Endodermal cell (in vitro differentiated cells): ENCODE measurements at regions not wholly inside any gene's neighbourhood (a gene's known extent, or its start where the extent isn't known, plus 50 kb on each side); places are given as distances from the start of the nearest gene placed in this dataset.

Experiments used
- DNase-seq: peaks from one replicate; pipeline ENCODE4 v3.0.0-alpha.2; 2017
- H3K27ac ChIP-seq: 2 replicates; pipeline ENCODE4 v1.5.1; 2013; ENCODE audit warnings: mild to moderate bottlenecking, low read depth, low read length, moderate library complexity
- H3K27me3 ChIP-seq: 2 replicates; pipeline ENCODE4 v1.6.1; 2013; ENCODE audit warnings: mild to moderate bottlenecking, low read length, moderate library complexity; ENCODE audit not compliant: insufficient read depth, control insufficient read depth, poor library complexity, severe bottlenecking
- H3K36me3 ChIP-seq: 2 replicates; pipeline ENCODE4 v1.7.0; 2013; ENCODE audit warnings: mild to moderate bottlenecking, low read length, moderate library complexity; ENCODE audit not compliant: control insufficient read depth, insufficient read depth
- H3K4me1 ChIP-seq: one replicate; pipeline ENCODE4 v1.7.0; 2013; ENCODE audit warnings: low read length; ENCODE audit not compliant: control insufficient read depth, insufficient read depth
- H3K4me3 ChIP-seq: 2 replicates; pipeline ENCODE4 v1.5.1; 2013; ENCODE audit warnings: mild to moderate bottlenecking, low read length, moderate library complexity
- H3K9ac ChIP-seq: 2 replicates; pipeline ENCODE4 v1.6.1; 2013; ENCODE audit warnings: mild to moderate bottlenecking, low read length, moderate library complexity; ENCODE audit not compliant: poor library complexity, severe bottlenecking; ENCODE audit errors: extremely low read depth
- H3K9me3 ChIP-seq: 2 replicates; pipeline ENCODE4 v1.6.1; 2013; ENCODE audit warnings: mild to moderate bottlenecking, low read length, moderate library complexity; ENCODE audit not compliant: control insufficient read depth
- H3K27ac Mint-ChIP-seq: 2 replicates; pipeline ENCODE4 v1.8.0; 2020; ENCODE audit warnings: mixed read lengths
- H3K27me3 Mint-ChIP-seq: 2 replicates; pipeline ENCODE4 v1.8.0; 2021; ENCODE audit warnings: mild to moderate bottlenecking, mixed read lengths; ENCODE audit not compliant: insufficient read depth
- H3K36me3 Mint-ChIP-seq: 2 replicates; pipeline ENCODE4 v1.8.0; 2020; ENCODE audit warnings: low read depth, mixed read lengths
- H3K4me1 Mint-ChIP-seq: 2 replicates; pipeline ENCODE4 v1.8.0; 2020; ENCODE audit warnings: mixed read lengths
- H3K4me3 Mint-ChIP-seq: 2 replicates; pipeline ENCODE4 v1.8.0; 2020; ENCODE audit warnings: mild to moderate bottlenecking, moderate library complexity, mixed read lengths
- H3K9me3 Mint-ChIP-seq: 2 replicates; pipeline ENCODE4 v1.8.0; 2020; ENCODE audit warnings: mild to moderate bottlenecking, mixed read lengths
- CTCF ChIP-seq: fragments of 200-600 bp; sonication (generic); conservative IDR thresholded peaks from 2 replicates; pipeline ENCODE4 v1.5.0; 2021; ENCODE audit warnings: antibody characterized with exemption, mild to moderate bottlenecking
- WGBS, 2 experiments: methylation state at CpG; one replicate each; pipeline versions ENCODE4 v1.1.5 to v1.1.7; 2013; ENCODE audit warnings: missing lambda C conversion rate in 2 of 2, mixed read lengths in 1 of 2; ENCODE audit not compliant: insufficient coverage in 1 of 2, insufficient read length in 1 of 2; 5-methylcytosine and 5-hydroxymethylcytosine counted together

- Mint-ChIP-seq H3K27ac (no peak overlapping the region), H3K4me3 (no peak overlapping the region)
Measured at GRCh38 chr9:12965303-12965702, 190.5 kb downstream of the LURAP1L start.

GRCh38 chr9:12968093-12968492 is 193.3 kb downstream of the LURAP1L start:
- H3K36me3 ChIP-seq: no peaks in the 10 kb centered on the region
- Mint-ChIP-seq H3K4me3 (no peak overlapping the region), H3K27me3 (no peaks in the 10 kb centered on the region), H3K27ac (peak overlapping the region; percentile 40), H3K4me1 (no peaks in the 10 kb centered on the region), H3K36me3 (no peaks in the 10 kb centered on the region), H3K9me3 (no peaks in the 10 kb centered on the region)
- TF ChIP-seq CTCF: no peak
- no peaks in the 10 kb centered on the region for H3K27me3 ChIP-seq
- DNase-seq: no peak
- no peaks in the 10 kb centered on the region for H3K9me3 ChIP-seq
- 80 to 85% methylated on average over 5 to 6 of the region's 6 CpGs for WGBS, 2 experiments
- H3K27ac ChIP-seq: no peak overlapping the region
- H3K9ac ChIP-seq: no peak overlapping the region
- no peak overlapping the region for H3K4me3 ChIP-seq
- no peaks in the 10 kb centered on the region for H3K4me1 ChIP-seq

More at GRCh38 chr9:12965303-12965702, 190.5 kb downstream of the LURAP1L start:
- 89 to 100% methylated on average over 1 of the region's 1 CpG for WGBS, 2 experiments
- DNase-seq: no peak
- TF ChIP-seq CTCF: no peak
- Histone ChIP-seq H3K4me1 (no peaks in the 10 kb centered on the region), H3K27me3 (no peaks in the 10 kb centered on the region), H3K9me3 (no peaks in the 10 kb centered on the region), H3K36me3 (no peaks in the 10 kb centered on the region), H3K27ac (no peak overlapping the region), H3K4me3 (no peak overlapping the region), H3K9ac (no peak overlapping the region)
- no peaks in the 10 kb centered on the region for H3K9me3 Mint-ChIP-seq
- no peaks in the 10 kb centered on the region for H3K27me3 Mint-ChIP-seq
- H3K36me3 Mint-ChIP-seq: no peaks in the 10 kb centered on the region
- H3K4me1 Mint-ChIP-seq: no peaks in the 10 kb centered on the region

GRCh38 chr9:12972608-12973589 is 198.1 kb downstream of the LURAP1L start:
- no peaks in the 10 kb centered on the region for H3K27me3 Mint-ChIP-seq
- H3K4me3 ChIP-seq: no peak overlapping the region
- no peaks in the 10 kb centered on the region for H3K4me1 ChIP-seq
- H3K27ac Mint-ChIP-seq: no peak overlapping the region
- H3K27ac ChIP-seq: peak overlapping the region; percentile 8
- no peaks in the 10 kb centered on the region for H3K36me3 Mint-ChIP-seq
- WGBS, 2 experiments: 79 to 90% methylated on average over 4 to 7 of the region's 8 CpGs
- no peaks in the 10 kb centered on the region for H3K9me3 ChIP-seq
- H3K9me3 Mint-ChIP-seq: no peaks in the 10 kb centered on the region
- no peaks in the 10 kb centered on the region for H3K27me3 ChIP-seq
- TF ChIP-seq CTCF: no peak
- DNase-seq: no peak
- H3K4me3 Mint-ChIP-seq: no peak overlapping the region
- H3K9ac ChIP-seq: no peak overlapping the region
- no peaks in the 10 kb centered on the region for H3K4me1 Mint-ChIP-seq
- no peaks in the 10 kb centered on the region for H3K36me3 ChIP-seq
